Activated CD8-positive, alpha-beta T cell treated with anti-CD3 and anti-CD28 coated beads, Interleukin-2, amount 10 ng/mL, durations not matched to agents 7 days and 5 days (primary cell): ENCODE measurements at regions not wholly inside any gene's neighbourhood (a gene's known extent, or its start where the extent isn't known, plus 50 kb on each side); places are given as distances from the start of the nearest gene placed in this dataset.

Source experiments
- ATAC-seq: fragments of 150-1000 bp; cut with Tn5 transposase; one replicate; pipeline ENCODE4 v1.10.0; 2021; ENCODE audit warnings: moderate library complexity
- CTCF ChIA-PET: fragments of 350-600 bp; sonication (Branson Sonifier 250); formaldehyde crosslinking; loops from one replicate; lab custom pipeline; 2021; ENCODE audit warnings: antibody characterized with exemption; lab: Charles Lee
- POLR2A ChIA-PET: fragments of 350-600 bp; sonication (Branson Sonifier 250); formaldehyde crosslinking; loops from one replicate; lab custom pipeline; 2021; ENCODE audit warnings: antibody characterized with exemption; lab: Charles Lee
- DNase-seq: peaks from one replicate; pipeline ENCODE4 v3.0.0-alpha.2; 2020
- H3K27ac Mint-ChIP-seq: one replicate; pipeline ENCODE4 v1.8.0; 2021; ENCODE audit warnings: mild to moderate bottlenecking, mixed read lengths
- H3K27me3 Mint-ChIP-seq: one replicate; pipeline ENCODE4 v1.8.0; 2021; ENCODE audit warnings: low read depth, mixed read lengths
- H3K36me3 Mint-ChIP-seq: one replicate; pipeline ENCODE4 v1.8.0; 2021; ENCODE audit warnings: low read depth, mixed read lengths
- H3K4me1 Mint-ChIP-seq: one replicate; pipeline ENCODE4 v1.8.0; 2021; ENCODE audit warnings: low read depth, mixed read lengths
- H3K4me3 Mint-ChIP-seq: one replicate; pipeline ENCODE4 v1.8.0; 2021; ENCODE audit warnings: mild to moderate bottlenecking, mixed read lengths
- H3K9me3 Mint-ChIP-seq: one replicate; pipeline ENCODE4 v1.8.0; 2022; ENCODE audit warnings: mixed read lengths; ENCODE audit not compliant: insufficient read depth

DNA sequence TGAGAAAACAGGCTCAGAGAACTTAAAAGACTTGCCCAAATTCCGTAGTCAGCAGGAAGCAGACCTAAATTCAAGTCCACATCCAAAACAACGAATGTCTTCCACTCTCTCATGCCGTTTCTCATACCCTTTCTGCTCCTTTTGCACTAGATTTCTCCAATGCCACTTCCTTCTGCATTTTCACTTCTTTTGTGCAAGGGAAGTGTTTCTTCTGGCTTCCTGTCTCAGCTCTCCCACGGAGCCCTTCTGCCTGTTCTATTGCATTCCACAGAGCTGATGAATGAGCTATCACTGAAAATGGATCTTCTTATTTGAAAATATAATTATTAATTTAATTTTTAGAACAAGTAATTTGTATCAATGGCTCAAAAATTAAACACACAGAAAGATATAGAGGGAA, 56.1 kb upstream of the STK24 start:
- Mint-ChIP-seq H3K27ac (no peak overlapping the region), H3K9me3 (no peaks in the 10 kb centered on the region), H3K27me3 (peaks cover 7% of the 10 kb centered on the region), H3K4me3 (no peak overlapping the region), H3K4me1 (no peaks in the 10 kb centered on the region), H3K36me3 (no peaks in the 10 kb centered on the region)
- ChIA-PET POLR2A (no interaction called here), CTCF (interaction anchor here (1.8 kb wide), 1 partner anchor 187 kb away, joined by 4 read pairs; no protein-coding TSS in a partner anchor)
- DNase-seq (no peak), ATAC-seq (no peak)

DNA sequence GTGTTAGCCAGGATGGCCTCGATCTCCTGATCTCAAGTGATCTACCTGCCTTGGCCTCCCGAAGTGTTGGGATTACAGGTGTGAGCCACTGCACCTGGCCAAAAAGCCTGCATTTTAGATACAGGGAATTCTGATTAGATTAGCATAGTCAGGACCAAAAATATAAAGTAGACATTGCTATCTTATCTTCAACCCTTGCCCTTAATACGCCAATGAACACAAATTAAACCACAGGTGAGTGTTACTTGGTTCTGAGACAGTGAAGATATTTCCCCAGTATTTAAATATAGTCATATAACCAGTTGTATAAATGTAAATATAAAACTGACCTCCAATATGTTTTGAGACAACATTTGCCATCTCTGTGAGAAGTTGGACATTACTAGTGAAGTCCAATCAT, 52.1 kb upstream of the STK24 start:
- Mint-ChIP-seq H3K9me3 (no peaks in the 10 kb centered on the region), H3K27me3 (peaks cover 2% of the 10 kb centered on the region), H3K27ac (no peak overlapping the region), H3K4me1 (no peaks in the 10 kb centered on the region), H3K4me3 (no peak overlapping the region), H3K36me3 (no peaks in the 10 kb centered on the region)
- ChIA-PET POLR2A (no interaction called here), CTCF (no interaction called here)
- no peak for ATAC-seq
- no peak for DNase-seq
